ENCODE measurements at regions not wholly inside any gene's neighbourhood (a gene's known extent, or its start where the extent isn't known, plus 50 kb on each side); places are given as distances from the start of the nearest gene placed in this dataset.

DNA sequence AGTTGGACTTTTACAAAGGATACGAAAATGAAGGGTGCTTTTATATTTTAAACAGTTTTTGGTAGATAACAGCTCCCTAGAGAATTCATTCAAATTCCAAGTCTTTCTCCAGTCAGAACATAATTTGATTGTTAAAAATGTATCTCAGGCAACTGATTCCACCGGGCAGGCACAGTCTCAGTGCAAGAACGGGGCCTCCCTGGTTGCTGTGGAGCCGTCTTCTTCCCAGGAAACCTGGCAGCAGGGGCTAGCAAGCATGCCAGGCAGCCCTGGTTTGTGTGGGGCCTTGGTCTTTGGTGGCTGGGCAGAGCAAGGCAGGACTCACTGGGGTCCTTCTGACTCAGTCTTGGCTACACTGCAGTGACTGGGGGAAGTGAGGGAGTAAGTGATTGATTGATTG, 143.5 kb downstream of the NXNL2 start:
- H3K9me3 Mint-ChIP-seq = peaks cover 0 to 3% (median 0%) of the 10 kb centered on the region in 3 donors
- H3K4me3 Mint-ChIP-seq = no peak overlapping the region
- Histone ChIP-seq H3K36me3 (ENCODE audit: control insufficient read depth in 2 of 2, extremely low read depth in 1 of 2, insufficient read depth in 1 of 2, low read length in 1 of 2) (no peaks in the 10 kb centered on the region), H3K4me1 (ENCODE audit: control insufficient read depth in 1 of 2, extremely low read depth in 1 of 2, insufficient read depth in 2 of 2, low read length in 2 of 2) (no peaks in the 10 kb centered on the region), H3K4me3 (ENCODE audit: control insufficient read depth in 1 of 2, extremely low read depth in 1 of 2, low read length in 1 of 2) (no peak overlapping the region), H3K9me3 (no peaks in the 10 kb centered on the region), H3K27me3 (replicated peaks in 1 of 2; ENCODE audit: control insufficient read depth in 2 of 2, extremely low read depth in 1 of 2, insufficient read depth in 2 of 2, low read length in 1 of 2) (no peaks in the 10 kb centered on the region), H3K27ac (ENCODE audit: low read length) (no peak overlapping the region)
- peaks cover 4 to 11% of the 10 kb centered on the region in 2 donors for H3K27me3 Mint-ChIP-seq
- H3K27ac Mint-ChIP-seq = no peak overlapping the region
- no peaks in the 10 kb centered on the region for H3K36me3 Mint-ChIP-seq
- DNase-seq (no peak), ATAC-seq (replicated peaks in 1 of 4) (no peak)
- POLR2A ChIA-PET = interaction anchor here in 1 of 2 donors (0.6 kb wide), 1 partner anchor 8 kb away, joined by 4 read pairs; no protein-coding TSS in a partner anchor
- WGBS (ENCODE audit: insufficient coverage) = 73% methylated on average over 3 of the region's 4 CpGs
- no peaks in the 10 kb centered on the region for H3K4me1 Mint-ChIP-seq
- CTCF ChIA-PET = no interaction called here

DNA sequence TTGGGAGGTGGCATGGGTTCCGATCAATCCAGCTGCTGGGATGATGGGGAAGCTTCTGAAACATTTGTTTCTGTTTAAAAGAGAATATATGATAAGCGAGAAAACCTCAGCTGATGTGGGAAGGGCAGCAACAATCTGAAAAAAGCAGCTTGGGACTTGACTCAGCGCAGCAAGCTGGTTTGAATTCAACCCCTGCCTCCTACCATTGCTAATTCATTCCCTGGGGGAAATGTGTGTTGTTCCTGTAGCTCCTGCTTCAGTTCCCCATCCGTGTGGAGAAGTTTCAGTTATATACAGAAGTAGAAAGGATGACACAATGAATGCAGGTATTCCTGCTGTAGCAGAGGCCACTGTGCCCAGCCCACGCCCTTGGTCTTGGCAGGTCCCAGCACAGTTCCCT, 145.1 kb downstream of the NXNL2 start:
- ATAC-seq (replicated peaks in 1 of 4) = no peak
- Mint-ChIP-seq H3K4me3 (no peak overlapping the region), H3K27me3 (peaks cover 4 to 11% of the 10 kb centered on the region in 2 donors), H3K4me1 (no peaks in the 10 kb centered on the region), H3K36me3 (no peaks in the 10 kb centered on the region), H3K27ac (no peak overlapping the region), H3K9me3 (peaks cover 0 to 3% (median 0%) of the 10 kb centered on the region in 3 donors)
- WGBS (ENCODE audit: insufficient coverage) = 91% methylated on average over 2 of the region's 5 CpGs
- CTCF ChIA-PET = no interaction called here
- Histone ChIP-seq H3K27ac (ENCODE audit: low read length) (no peak overlapping the region), H3K36me3 (ENCODE audit: control insufficient read depth in 2 of 2, extremely low read depth in 1 of 2, insufficient read depth in 1 of 2, low read length in 1 of 2) (no peaks in the 10 kb centered on the region), H3K27me3 (replicated peaks in 1 of 2; ENCODE audit: control insufficient read depth in 2 of 2, extremely low read depth in 1 of 2, insufficient read depth in 2 of 2, low read length in 1 of 2) (no peaks in the 10 kb centered on the region), H3K9me3 (no peaks in the 10 kb centered on the region), H3K4me3 (ENCODE audit: control insufficient read depth in 1 of 2, extremely low read depth in 1 of 2, low read length in 1 of 2) (no peak overlapping the region), H3K4me1 (ENCODE audit: control insufficient read depth in 1 of 2, extremely low read depth in 1 of 2, insufficient read depth in 2 of 2, low read length in 2 of 2) (no peaks in the 10 kb centered on the region)
- POLR2A ChIA-PET = no interaction called here
- no peak for DNase-seq

GRCh38 chr9:88680505-88681160, 145.7 kb downstream of the NXNL2 start:
- H3K9me3 ChIP-seq = no peaks in the 10 kb centered on the region
- POLR2A ChIA-PET = no interaction called here
- WGBS (ENCODE audit: insufficient coverage) = 65% methylated on average over 5 of the region's 8 CpGs
- CTCF ChIA-PET = no interaction called here
- Mint-ChIP-seq H3K4me1 (no peaks in the 10 kb centered on the region), H3K9me3 (peaks cover 0 to 3% (median 0%) of the 10 kb centered on the region in 3 donors), H3K4me3 (no peak overlapping the region), H3K27me3 (peaks cover 4 to 11% of the 10 kb centered on the region in 2 donors), H3K27ac (no peak overlapping the region), H3K36me3 (no peaks in the 10 kb centered on the region)
- no peak overlapping the region for H3K4me3 ChIP-seq (ENCODE audit: control insufficient read depth in 1 of 2, extremely low read depth in 1 of 2, low read length in 1 of 2)
- ATAC-seq (replicated peaks in 1 of 4) (no peak), DNase-seq (no peak)
- no peaks in the 10 kb centered on the region for H3K36me3 ChIP-seq (ENCODE audit: control insufficient read depth in 2 of 2, extremely low read depth in 1 of 2, insufficient read depth in 1 of 2, low read length in 1 of 2)
- H3K27ac ChIP-seq (ENCODE audit: low read length) = no peak overlapping the region
- no peaks in the 10 kb centered on the region for H3K27me3 ChIP-seq (replicated peaks in 1 of 2; ENCODE audit: control insufficient read depth in 2 of 2, extremely low read depth in 1 of 2, insufficient read depth in 2 of 2, low read length in 1 of 2)
- H3K4me1 ChIP-seq (ENCODE audit: control insufficient read depth in 1 of 2, extremely low read depth in 1 of 2, insufficient read depth in 2 of 2, low read length in 2 of 2) = no peaks in the 10 kb centered on the region

DNA sequence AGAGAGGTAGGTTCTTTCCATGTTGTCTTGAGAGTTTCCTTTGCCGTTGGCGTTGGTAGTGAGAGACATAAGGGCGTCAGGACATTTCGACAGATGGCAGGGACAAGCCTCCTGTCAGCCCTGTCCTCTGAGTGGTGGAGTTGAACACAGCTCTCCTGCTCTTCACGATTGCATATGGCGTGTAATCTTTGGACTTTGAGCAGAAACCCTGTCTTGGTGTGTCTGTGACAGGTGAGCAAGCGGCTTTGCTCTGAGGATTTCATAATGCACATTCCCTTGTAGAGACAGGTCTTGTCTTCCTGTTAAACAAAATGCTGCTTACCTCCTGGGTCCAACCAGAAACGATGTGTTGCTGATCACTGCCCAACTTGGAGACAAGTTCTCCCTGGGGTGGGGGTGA, 146.5 kb downstream of the NXNL2 start:
- no peak for DNase-seq
- Histone ChIP-seq H3K9me3 (no peaks in the 10 kb centered on the region), H3K36me3 (ENCODE audit: control insufficient read depth in 2 of 2, extremely low read depth in 1 of 2, insufficient read depth in 1 of 2, low read length in 1 of 2) (no peaks in the 10 kb centered on the region), H3K4me1 (ENCODE audit: control insufficient read depth in 1 of 2, extremely low read depth in 1 of 2, insufficient read depth in 2 of 2, low read length in 2 of 2) (no peaks in the 10 kb centered on the region), H3K27ac (ENCODE audit: low read length) (no peak overlapping the region), H3K4me3 (ENCODE audit: control insufficient read depth in 1 of 2, extremely low read depth in 1 of 2, low read length in 1 of 2) (no peak overlapping the region), H3K27me3 (replicated peaks in 1 of 2; ENCODE audit: control insufficient read depth in 2 of 2, extremely low read depth in 1 of 2, insufficient read depth in 2 of 2, low read length in 1 of 2) (no peaks in the 10 kb centered on the region)
- 72% methylated on average over 7 of the region's 8 CpGs for WGBS (ENCODE audit: insufficient coverage)
- CTCF ChIA-PET = no interaction called here
- Mint-ChIP-seq H3K27me3 (peaks cover 4 to 11% of the 10 kb centered on the region in 2 donors), H3K9me3 (peaks cover 0 to 3% (median 0%) of the 10 kb centered on the region in 3 donors), H3K4me3 (no peak overlapping the region), H3K36me3 (no peaks in the 10 kb centered on the region), H3K4me1 (no peaks in the 10 kb centered on the region), H3K27ac (no peak overlapping the region)
- no peak for ATAC-seq (replicated peaks in 1 of 4)
- POLR2A ChIA-PET = no interaction called here

GRCh38 chr9:88682431-88682831, 147.5 kb downstream of the NXNL2 start:
- Histone ChIP-seq H3K9me3 (no peaks in the 10 kb centered on the region), H3K27me3 (replicated peaks in 1 of 2; ENCODE audit: control insufficient read depth in 2 of 2, extremely low read depth in 1 of 2, insufficient read depth in 2 of 2, low read length in 1 of 2) (no peaks in the 10 kb centered on the region), H3K4me3 (ENCODE audit: control insufficient read depth in 1 of 2, extremely low read depth in 1 of 2, low read length in 1 of 2) (no peak overlapping the region), H3K36me3 (ENCODE audit: control insufficient read depth in 2 of 2, extremely low read depth in 1 of 2, insufficient read depth in 1 of 2, low read length in 1 of 2) (no peaks in the 10 kb centered on the region), H3K4me1 (ENCODE audit: control insufficient read depth in 1 of 2, extremely low read depth in 1 of 2, insufficient read depth in 2 of 2, low read length in 2 of 2) (no peaks in the 10 kb centered on the region), H3K27ac (ENCODE audit: low read length) (no peak overlapping the region)
- no peak for DNase-seq
- POLR2A ChIA-PET = no interaction called here
- no peaks in the 10 kb centered on the region for H3K9me3 Mint-ChIP-seq
- H3K4me1 Mint-ChIP-seq = no peaks in the 10 kb centered on the region
- no peaks in the 10 kb centered on the region for H3K36me3 Mint-ChIP-seq
- no peak overlapping the region for H3K27ac Mint-ChIP-seq
- CTCF ChIA-PET = no interaction called here
- WGBS (ENCODE audit: insufficient coverage) = 77% methylated on average over 12 of the region's 12 CpGs
- ATAC-seq (replicated peaks in 1 of 4) = no peak
- H3K4me3 Mint-ChIP-seq = no peak overlapping the region
- H3K27me3 Mint-ChIP-seq = peaks cover 0 to 3% of the 10 kb centered on the region in 2 donors

- no peaks in the 10 kb centered on the region for H3K36me3 ChIP-seq (ENCODE audit: control insufficient read depth in 2 of 2, extremely low read depth in 1 of 2, insufficient read depth in 1 of 2, low read length in 1 of 2)
- no peaks in the 10 kb centered on the region for H3K27me3 Mint-ChIP-seq
- CTCF ChIA-PET = no interaction called here
- WGBS (ENCODE audit: insufficient coverage) = 78% methylated on average over 7 of the region's 8 CpGs
- no peaks in the 10 kb centered on the region for H3K9me3 ChIP-seq
- POLR2A ChIA-PET = no interaction called here
- no peaks in the 10 kb centered on the region for H3K36me3 Mint-ChIP-seq
- H3K27ac Mint-ChIP-seq = no peak overlapping the region
- no peaks in the 10 kb centered on the region for H3K27me3 ChIP-seq (replicated peaks in 1 of 2; ENCODE audit: control insufficient read depth in 2 of 2, extremely low read depth in 1 of 2, insufficient read depth in 2 of 2, low read length in 1 of 2)
- ATAC-seq (replicated peaks in 1 of 4) (no peak), DNase-seq (no peak)
- no peaks in the 10 kb centered on the region for H3K4me1 Mint-ChIP-seq
- H3K4me1 ChIP-seq (ENCODE audit: control insufficient read depth in 1 of 2, extremely low read depth in 1 of 2, insufficient read depth in 2 of 2, low read length in 2 of 2) = no peaks in the 10 kb centered on the region
- no peak overlapping the region for H3K4me3 Mint-ChIP-seq
- no peak overlapping the region for H3K4me3 ChIP-seq (ENCODE audit: control insufficient read depth in 1 of 2, extremely low read depth in 1 of 2, low read length in 1 of 2)
- no peaks in the 10 kb centered on the region for H3K9me3 Mint-ChIP-seq
- H3K27ac ChIP-seq (ENCODE audit: low read length) = no peak overlapping the region
Measured at GRCh38 chr9:88684046-88684445, 149.1 kb downstream of the NXNL2 start.

DNA sequence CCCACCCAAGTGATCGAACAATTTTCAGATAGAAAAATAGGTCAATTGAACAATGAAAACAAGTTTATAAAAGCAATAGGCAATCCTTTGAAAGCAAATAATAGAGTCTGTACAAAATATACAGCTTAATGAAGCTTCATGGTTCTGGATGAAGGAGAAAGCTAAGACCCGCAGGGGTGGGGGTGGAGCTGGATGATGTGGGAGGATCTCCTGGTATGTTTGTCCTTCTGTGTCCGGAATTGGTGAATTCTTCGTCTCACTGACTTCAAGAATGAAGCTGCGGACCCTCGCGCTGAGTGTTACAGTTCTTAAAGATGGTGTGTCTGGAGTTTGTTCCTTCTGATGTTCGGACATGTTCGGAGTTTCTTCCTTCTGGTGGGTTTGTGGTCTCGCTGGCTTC, 149.9 kb downstream of the NXNL2 start:
- Mint-ChIP-seq H3K27ac (no peak overlapping the region), H3K27me3 (no peaks in the 10 kb centered on the region), H3K4me1 (no peaks in the 10 kb centered on the region), H3K36me3 (no peaks in the 10 kb centered on the region), H3K4me3 (no peak overlapping the region), H3K9me3 (no peaks in the 10 kb centered on the region)
- CTCF ChIA-PET = no interaction called here
- POLR2A ChIA-PET = no interaction called here
- Histone ChIP-seq H3K4me3 (ENCODE audit: control insufficient read depth in 1 of 2, extremely low read depth in 1 of 2, low read length in 1 of 2) (no peak overlapping the region), H3K36me3 (ENCODE audit: control insufficient read depth in 2 of 2, extremely low read depth in 1 of 2, insufficient read depth in 1 of 2, low read length in 1 of 2) (no peaks in the 10 kb centered on the region), H3K9me3 (no peaks in the 10 kb centered on the region), H3K27ac (ENCODE audit: low read length) (no peak overlapping the region), H3K27me3 (replicated peaks in 1 of 2; ENCODE audit: control insufficient read depth in 2 of 2, extremely low read depth in 1 of 2, insufficient read depth in 2 of 2, low read length in 1 of 2) (no peaks in the 10 kb centered on the region), H3K4me1 (ENCODE audit: control insufficient read depth in 1 of 2, extremely low read depth in 1 of 2, insufficient read depth in 2 of 2, low read length in 2 of 2) (no peaks in the 10 kb centered on the region)
- ATAC-seq (replicated peaks in 1 of 4) (no peak), DNase-seq (no peak)
- 67% methylated on average over 3 of the region's 10 CpGs for WGBS (ENCODE audit: insufficient coverage)

Measured in T-cell (primary cell).